BLaER1 treated with 17β-estradiol and CSF1 and Interleukin-3, amounts not matched to agents 10 nM and 100 nM (cell line): ENCODE measurements at regions not wholly inside any gene's neighbourhood (a gene's known extent, or its start where the extent isn't known, plus 50 kb on each side); places are given as distances from the start of the nearest gene placed in this dataset.

Experiments
- H3K27ac ChIP-seq, 11 experiments: shearing (Covaris generic); formaldehyde crosslinking; 2 replicates each; pipeline ENCODE4 v1.8.1; 2022
- H3K27me3 ChIP-seq, 11 experiments: shearing (Covaris generic); formaldehyde crosslinking; 2 replicates each; pipeline ENCODE4 v1.8.1; 2022
- H3K36me3 ChIP-seq, 11 experiments: shearing (Covaris generic); formaldehyde crosslinking; 2 replicates each; pipeline ENCODE4 v1.8.1; 2022
- H3K4me1 ChIP-seq, 10 experiments: shearing (Covaris generic); formaldehyde crosslinking; 2 replicates each; pipeline ENCODE4 v1.8.1; 2022
- H3K4me2 ChIP-seq, 11 experiments: shearing (Covaris generic); formaldehyde crosslinking; 2 replicates each; pipeline ENCODE4 v1.8.1; 2022
- H3K4me3 ChIP-seq, 10 experiments: shearing (Covaris generic); formaldehyde crosslinking; 2 replicates each; pipeline ENCODE4 v1.8.1; 2022
- H3K9ac ChIP-seq, 11 experiments: shearing (Covaris generic); formaldehyde crosslinking; 2 replicates each; pipeline ENCODE4 v1.8.1; 2022
- H3K9me3 ChIP-seq, 11 experiments: shearing (Covaris generic); formaldehyde crosslinking; replicated peaks in 1 of 11; 2 replicates each; pipeline ENCODE4 v1.8.1; 2022
- H4K20me1 ChIP-seq, 11 experiments: shearing (Covaris generic); formaldehyde crosslinking; 2 replicates each; pipeline ENCODE4 v1.8.1; 2022
- Cebpa-rat ChIP-seq, 11 experiments: shearing (Covaris generic); IDR thresholded peaks; 2 replicates each; pipeline ENCODE4 v1.8.1; 2022

GRCh38 chr6:14422917-14423316, 305.3 kb downstream of the CD83 start:
- Histone ChIP-seq H3K4me2 (peak overlapping the region; percentile 21 to 75 (median 70)), H3K9me3 (peaks cover 0 to 11% (median 7%) of the 10 kb centered on the region in 11 experiments; a peak in 14 of 22 replicates), H3K4me3 (no peak overlapping the region), H3K9ac (no peak overlapping the region), H3K36me3 (no peaks in the 10 kb centered on the region), H3K27me3 (no peaks in the 10 kb centered on the region), H3K4me1 (peaks cover 15 to 32% (median 28%) of the 10 kb centered on the region in 10 experiments), H3K27ac (0 out of 22 replicates have a peak overlapping the region, but pooled peaks of 2 of the 11 experiments have one; percentile 5 to 15), H4K20me1 (no peaks in the 10 kb centered on the region)
- TF ChIP-seq Cebpa-rat (IDR thresholded peaks at IDR 0.05), result no peak

- peaks cover 15 to 32% (median 28%) of the 10 kb centered on the region in 10 experiments for H3K4me1 ChIP-seq
- H3K9me3 ChIP-seq, result peaks cover 0 to 8% (median 5%) of the 10 kb centered on the region in 11 experiments; a peak in 10 of 22 replicates
- no peak for TF ChIP-seq Cebpa-rat (IDR thresholded peaks at IDR 0.05)
- H3K27me3 ChIP-seq, result no peaks in the 10 kb centered on the region
- no peak overlapping the region for H3K4me3 ChIP-seq
- H4K20me1 ChIP-seq, result no peaks in the 10 kb centered on the region
- no peak overlapping the region for H3K9ac ChIP-seq
- peak overlapping the region; percentile 21 to 75 (median 70) for H3K4me2 ChIP-seq
- H3K27ac ChIP-seq, result 0 out of 22 replicates have a peak overlapping the region, but pooled peaks of 2 of the 11 experiments have one; percentile 5 to 15
- no peaks in the 10 kb centered on the region for H3K36me3 ChIP-seq
Observed at GRCh38 chr6:14423330-14423729, 305.8 kb downstream of the CD83 start.

- no peak overlapping the region for H3K9ac ChIP-seq
- no peak overlapping the region for H3K27ac ChIP-seq
- H3K4me1 ChIP-seq, result peaks cover 15 to 32% (median 28%) of the 10 kb centered on the region in 10 experiments
Observed at GRCh38 chr6:14423955-14424354, 306.4 kb downstream of the CD83 start.

GRCh38 chr6:14425805-14426204, 308.2 kb downstream of the CD83 start:
- Histone ChIP-seq H3K27me3 (no peaks in the 10 kb centered on the region), H3K4me3 (no peak overlapping the region), H3K4me1 (peaks cover 15 to 32% (median 28%) of the 10 kb centered on the region in 10 experiments), H3K9me3 (no peaks in the 10 kb centered on the region), H3K36me3 (no peaks in the 10 kb centered on the region), H3K9ac (no peak overlapping the region), H3K4me2 (peak overlapping the region in 4 of 11 experiments; percentile 12 to 36 (median 26); a peak in 4 of 22 replicates), H4K20me1 (no peaks in the 10 kb centered on the region), H3K27ac (no peak overlapping the region)
- TF ChIP-seq Cebpa-rat (IDR thresholded peaks at IDR 0.05), result no peak

More at GRCh38 chr6:14423955-14424354, 306.4 kb downstream of the CD83 start:
- Histone ChIP-seq H4K20me1 (no peaks in the 10 kb centered on the region), H3K9me3 (peaks cover 0 to 3% (median 2%) of the 10 kb centered on the region in 11 experiments; a peak in 7 of 22 replicates), H3K36me3 (no peaks in the 10 kb centered on the region), H3K4me2 (peak overlapping the region in 7 of 11 experiments; percentile 64 to 75 (median 72); a peak in 7 of 22 replicates), H3K27me3 (no peaks in the 10 kb centered on the region), H3K4me3 (no peak overlapping the region)
- TF ChIP-seq Cebpa-rat (IDR thresholded peaks at IDR 0.05), result no peak

GRCh38 chr6:14426281-14426680, 308.7 kb downstream of the CD83 start:
- Histone ChIP-seq H3K27ac (no peak overlapping the region), H3K27me3 (no peaks in the 10 kb centered on the region), H4K20me1 (no peaks in the 10 kb centered on the region), H3K4me3 (no peak overlapping the region), H3K9ac (no peak overlapping the region), H3K4me2 (no peak overlapping the region), H3K4me1 (peaks cover 15 to 32% (median 28%) of the 10 kb centered on the region in 10 experiments), H3K36me3 (no peaks in the 10 kb centered on the region), H3K9me3 (no peaks in the 10 kb centered on the region)
- TF ChIP-seq Cebpa-rat (IDR thresholded peaks at IDR 0.05), result no peak

GRCh38 chr6:14428269-14428668, 310.7 kb downstream of the CD83 start:
- no peak for TF ChIP-seq Cebpa-rat (IDR thresholded peaks at IDR 0.05)
- H3K9ac ChIP-seq, result no peak overlapping the region
- peaks cover 2 to 14% (median 11%) of the 10 kb centered on the region in 10 experiments for H3K4me1 ChIP-seq
- H3K27ac ChIP-seq, result no peak overlapping the region
- no peak overlapping the region for H3K4me3 ChIP-seq
- no peaks in the 10 kb centered on the region for H3K36me3 ChIP-seq
- no peaks in the 10 kb centered on the region for H3K27me3 ChIP-seq
- H4K20me1 ChIP-seq, result no peaks in the 10 kb centered on the region
- H3K9me3 ChIP-seq, result 0 out of 22 replicates have a peak, but pooled peaks cover 0 to under 1% (median 0%) of the 10 kb centered on the region in 11 experiments
- no peak overlapping the region for H3K4me2 ChIP-seq

GRCh38 chr6:14429396-14429795, 311.8 kb downstream of the CD83 start:
- TF ChIP-seq Cebpa-rat (IDR thresholded peaks at IDR 0.05), result no peak
- H3K9ac ChIP-seq, result no peak overlapping the region
- no peaks in the 10 kb centered on the region for H3K36me3 ChIP-seq
- H3K4me2 ChIP-seq, result no peak overlapping the region
- no peaks in the 10 kb centered on the region for H4K20me1 ChIP-seq
- peaks cover 0 to 11% (median 0%) of the 10 kb centered on the region in 11 experiments; a peak in 4 of 22 replicates for H3K9me3 ChIP-seq
- H3K4me3 ChIP-seq, result no peak overlapping the region
- H3K27me3 ChIP-seq, result no peaks in the 10 kb centered on the region
- H3K4me1 ChIP-seq, result peaks cover 0 to 10% (median 5%) of the 10 kb centered on the region in 10 experiments; a peak in 6 of 20 replicates
- H3K27ac ChIP-seq, result no peak overlapping the region

- Histone ChIP-seq H3K4me3 (no peak overlapping the region), H4K20me1 (no peaks in the 10 kb centered on the region), H3K36me3 (no peaks in the 10 kb centered on the region), H3K9me3 (peaks cover 0 to 13% (median 0%) of the 10 kb centered on the region in 11 experiments; a peak in 4 of 22 replicates), H3K27ac (no peak overlapping the region), H3K4me2 (0 out of 22 replicates have a peak overlapping the region, but pooled peaks of 1 of the 11 experiments have one; percentile 20), H3K27me3 (no peaks in the 10 kb centered on the region), H3K4me1 (peaks cover 0 to 16% (median 5%) of the 10 kb centered on the region in 10 experiments; a peak in 8 of 20 replicates), H3K9ac (no peak overlapping the region)
- peak in 4 of 11 experiments; percentile 25 to 45 (median 38); a peak in 4 of 22 replicates for TF ChIP-seq Cebpa-rat (IDR thresholded peaks at IDR 0.05)
Observed at GRCh38 chr6:14430218-14430617, 312.6 kb downstream of the CD83 start.

GRCh38 chr6:14431385-14432330, 314.1 kb downstream of the CD83 start:
- no peak for TF ChIP-seq Cebpa-rat (IDR thresholded peaks at IDR 0.05)

More at GRCh38 chr6:14431385-14432330, 314.1 kb downstream of the CD83 start:
- no peak overlapping the region for H3K4me2 ChIP-seq
- no peaks in the 10 kb centered on the region for H3K27me3 ChIP-seq
- no peak overlapping the region for H3K4me3 ChIP-seq
- no peaks in the 10 kb centered on the region for H3K36me3 ChIP-seq
- H3K9me3 ChIP-seq, result peaks cover 0 to 15% (median 0%) of the 10 kb centered on the region in 11 experiments; a peak in 4 of 22 replicates
- peaks cover 0 to 9% (median 0%) of the 10 kb centered on the region in 10 experiments; a peak in 2 of 20 replicates for H3K4me1 ChIP-seq
- no peak overlapping the region for H3K9ac ChIP-seq
- no peak overlapping the region for H3K27ac ChIP-seq
- no peaks in the 10 kb centered on the region for H4K20me1 ChIP-seq
